IPS DF 6.9 (cell line): ENCODE measurements at regions not wholly inside any gene's neighbourhood (a gene's known extent, or its start where the extent isn't known, plus 50 kb on each side); places are given as distances from the start of the nearest gene placed in this dataset.

Experiments used
- DNase-seq: peaks from one replicate; pipeline ENCODE4 v3.0.0-alpha.2; 2013; ENCODE audit warnings: low read depth, low spot score
- H3K27ac ChIP-seq: one replicate; pipeline ENCODE4 v1.5.1; 2013; ENCODE audit warnings: low read length, control low read depth
- H3K27me3 ChIP-seq: 2 replicates; pipeline ENCODE4 v1.6.1; 2013; ENCODE audit warnings: mild to moderate bottlenecking, low read length; ENCODE audit not compliant: control insufficient read depth, insufficient read depth
- H3K36me3 ChIP-seq: 2 replicates; pipeline ENCODE4 v1.6.1; 2013; ENCODE audit warnings: low read length; ENCODE audit not compliant: control insufficient read depth, insufficient read depth
- H3K4me1 ChIP-seq: 2 replicates; pipeline ENCODE4 v1.6.1; 2013; ENCODE audit warnings: low read length; ENCODE audit not compliant: control insufficient read depth, insufficient read depth
- H3K4me3 ChIP-seq: 2 replicates; pipeline ENCODE4 v1.5.1; 2013; ENCODE audit warnings: mild to moderate bottlenecking, low read length
- H3K9me3 ChIP-seq: 2 replicates; pipeline ENCODE4 v1.6.1; 2013; ENCODE audit warnings: low read length, inconsistent platforms; ENCODE audit not compliant: control insufficient read depth, insufficient read depth
- WGBS: extraction: QIAGEN DNeasy Blood & Tissue Kit; methylation state at CpG from one replicate; pipeline ENCODE4 v1.1.7; 2013; ENCODE audit warnings: mixed read lengths, missing lambda C conversion rate; ENCODE audit not compliant: insufficient read length, insufficient coverage; 5-methylcytosine and 5-hydroxymethylcytosine counted together

DNA sequence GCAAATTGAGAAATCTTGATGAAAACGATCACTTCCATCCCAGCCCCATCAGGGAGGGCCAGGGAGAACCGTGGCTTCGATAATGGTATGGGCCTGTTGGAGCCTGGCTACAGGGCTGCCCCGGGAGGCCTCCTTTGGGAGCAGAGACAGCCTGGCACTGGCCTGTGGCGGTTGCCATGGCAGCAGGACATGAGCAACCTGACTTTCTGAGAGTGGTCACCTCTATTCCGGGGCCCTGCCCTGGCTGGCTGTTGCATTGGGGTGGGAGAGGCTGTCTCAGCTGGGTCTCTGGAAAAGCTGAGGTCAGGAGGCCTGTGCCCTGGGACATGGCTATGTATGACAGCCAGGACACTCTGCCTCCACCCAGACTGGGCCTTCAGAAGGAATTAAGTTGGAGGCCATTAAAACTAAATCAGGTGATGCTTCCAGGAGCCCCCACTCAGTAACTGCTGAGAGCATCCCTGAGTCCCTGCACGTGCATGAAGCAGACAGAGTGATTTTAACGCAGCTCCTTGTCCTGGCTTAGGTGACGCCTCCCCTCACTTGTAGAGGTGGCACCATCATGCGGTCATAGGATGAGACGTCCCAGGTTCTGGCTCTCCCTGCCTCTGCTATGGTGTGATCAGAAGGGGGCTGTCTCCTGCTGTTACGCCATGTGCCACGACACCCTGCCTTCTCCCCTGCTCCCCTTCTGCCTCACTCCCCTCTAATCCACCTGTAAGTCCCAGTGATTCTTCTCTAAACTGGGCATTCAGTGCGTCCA lies 126.3 kb downstream of the SLC25A47 start:
- no peaks in the 10 kb centered on the region for H3K9me3 ChIP-seq
- no CpG with 5 or more reads among the region's 14 CpGs for WGBS

DNA sequence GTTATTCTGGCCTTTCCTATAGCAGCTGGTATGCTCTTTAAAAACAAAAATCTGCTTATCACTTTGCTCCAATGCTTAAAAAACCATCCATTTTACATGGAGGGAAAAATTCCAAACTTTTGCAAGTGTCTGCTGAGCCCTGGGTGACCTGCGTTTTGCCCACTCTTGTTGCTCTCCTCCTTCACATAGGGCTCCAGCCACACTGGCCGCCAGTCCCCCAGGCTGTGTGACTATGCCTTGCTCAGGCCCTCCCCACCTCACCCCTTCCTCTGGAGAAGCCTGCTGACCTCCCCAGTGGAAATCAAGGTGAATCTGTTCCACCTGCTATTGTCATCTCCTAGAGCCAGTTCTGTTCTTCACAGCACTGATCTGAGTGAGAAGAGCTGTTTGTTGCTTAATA lies 126.9 kb downstream of the SLC25A47 start:
- no peak for DNase-seq
- no peaks in the 10 kb centered on the region for H3K27me3 ChIP-seq
- H3K36me3 ChIP-seq, result no peaks in the 10 kb centered on the region
- peaks cover 12% of the 10 kb centered on the region for H3K4me1 ChIP-seq
- WGBS, result no CpG with 5 or more reads among the region's 2 CpGs
- H3K9me3 ChIP-seq, result no peaks in the 10 kb centered on the region
- no peak overlapping the region for H3K27ac ChIP-seq
- no peak overlapping the region for H3K4me3 ChIP-seq

More for the DNA sequence above, 126.3 kb downstream of the SLC25A47 start:
- no peak for DNase-seq
- no peak overlapping the region for H3K4me3 ChIP-seq
- no peaks in the 10 kb centered on the region for H3K27me3 ChIP-seq
- H3K27ac ChIP-seq, result no peak overlapping the region
- H3K36me3 ChIP-seq, result no peaks in the 10 kb centered on the region
- H3K4me1 ChIP-seq, result peaks cover 12% of the 10 kb centered on the region

DNA sequence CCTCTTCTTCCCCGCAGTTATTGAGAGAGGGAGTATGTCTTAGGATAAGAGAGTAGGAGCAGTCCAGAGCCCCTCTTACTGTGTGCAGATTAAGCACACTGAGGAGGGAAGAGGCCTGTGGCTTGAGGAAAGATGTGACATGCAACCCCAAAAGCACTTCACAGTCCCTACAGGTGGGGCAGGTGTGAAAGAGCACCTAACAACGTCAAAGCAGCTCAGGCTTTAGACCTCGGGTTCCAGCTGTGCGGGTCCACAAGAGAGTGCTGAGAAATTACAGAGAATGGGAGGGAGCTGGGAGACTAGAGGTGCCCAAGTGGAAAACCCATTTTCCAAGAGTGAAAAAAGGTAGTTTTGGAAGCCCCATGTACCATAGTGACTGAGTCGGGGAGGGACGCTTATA lies 127.6 kb downstream of the SLC25A47 start:
- Histone ChIP-seq H3K4me3 (no peak overlapping the region), H3K27me3 (no peaks in the 10 kb centered on the region), H3K9me3 (no peaks in the 10 kb centered on the region), H3K4me1 (peaks cover 12% of the 10 kb centered on the region), H3K36me3 (no peaks in the 10 kb centered on the region), H3K27ac (no peak overlapping the region)
- no CpG with 5 or more reads among the region's 6 CpGs for WGBS
- no peak for DNase-seq

DNA sequence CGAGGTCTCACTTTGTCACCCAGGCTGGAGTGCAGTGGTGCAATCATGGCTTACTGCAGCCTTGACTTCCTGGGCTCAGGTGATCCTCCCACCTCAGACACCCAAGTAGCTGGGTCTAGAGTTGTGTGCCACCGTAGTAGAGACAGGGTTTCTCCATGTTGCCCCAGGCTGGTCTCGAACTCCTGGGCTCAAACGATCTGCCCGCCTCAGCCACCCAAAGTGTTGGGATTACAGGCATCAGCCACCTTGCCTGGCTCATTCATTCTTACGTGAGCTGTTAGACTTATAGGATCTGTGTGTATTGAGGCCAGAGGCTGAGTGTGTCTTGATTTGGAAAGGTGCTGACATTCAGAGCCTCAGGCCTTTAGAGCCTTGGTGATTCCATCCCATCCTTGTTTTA lies 128.1 kb downstream of the SLC25A47 start:
- no CpG with 5 or more reads among the region's 6 CpGs for WGBS
- Histone ChIP-seq H3K9me3 (no peaks in the 10 kb centered on the region), H3K27me3 (no peaks in the 10 kb centered on the region), H3K27ac (no peak overlapping the region), H3K4me3 (no peak overlapping the region), H3K4me1 (peaks cover 12% of the 10 kb centered on the region), H3K36me3 (no peaks in the 10 kb centered on the region)
- no peak for DNase-seq

DNA sequence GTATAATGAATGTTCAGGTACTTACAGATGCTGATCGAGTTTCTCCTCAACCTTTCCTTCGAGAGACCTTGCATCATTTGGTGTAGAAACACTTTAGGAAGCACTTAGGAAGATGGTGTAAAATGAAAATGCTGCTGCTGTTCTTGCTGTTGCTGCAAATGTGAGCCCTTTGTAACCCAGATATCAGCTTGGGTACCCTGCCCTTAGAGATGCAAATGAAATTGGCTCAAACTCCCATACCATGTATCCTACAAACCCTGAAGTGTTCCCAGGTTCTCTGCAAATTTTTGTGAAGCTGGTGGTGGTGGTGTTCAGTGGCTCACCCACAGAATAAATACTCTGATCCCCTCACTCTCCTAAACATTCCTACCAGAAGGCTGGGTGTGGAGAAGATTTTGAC lies 130.8 kb downstream of the SLC25A47 start:
- no peak overlapping the region for H3K4me3 ChIP-seq
- H3K27ac ChIP-seq, result no peak overlapping the region
- H3K36me3 ChIP-seq, result no peaks in the 10 kb centered on the region
- WGBS, result no CpG with 5 or more reads among the region's 2 CpGs
- no peak for DNase-seq
- peaks cover 11% of the 10 kb centered on the region for H3K4me1 ChIP-seq
- no peaks in the 10 kb centered on the region for H3K27me3 ChIP-seq
- no peaks in the 10 kb centered on the region for H3K9me3 ChIP-seq

DNA sequence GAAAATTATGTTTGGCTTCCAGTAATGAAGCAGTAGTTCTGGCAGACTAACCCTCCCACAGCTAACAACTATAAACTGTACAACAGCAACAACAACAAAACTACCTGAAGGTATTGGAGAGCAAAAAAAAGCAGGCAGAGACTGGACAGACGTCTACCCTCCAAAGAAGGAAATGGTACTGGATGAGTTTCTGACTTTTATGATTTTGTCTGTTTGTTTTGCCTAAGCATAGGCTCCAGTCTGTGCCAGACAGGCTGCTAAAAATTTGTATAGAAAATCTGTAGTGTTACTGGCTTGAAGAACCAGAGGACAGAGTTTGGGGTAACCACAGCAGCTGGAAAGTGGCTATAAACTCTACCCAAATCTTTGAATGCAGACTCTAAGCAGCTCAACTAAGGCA lies 131.3 kb downstream of the SLC25A47 start:
- Histone ChIP-seq H3K4me1 (peaks cover 11% of the 10 kb centered on the region), H3K36me3 (no peaks in the 10 kb centered on the region), H3K4me3 (no peak overlapping the region), H3K9me3 (no peaks in the 10 kb centered on the region), H3K27ac (no peak overlapping the region), H3K27me3 (no peaks in the 10 kb centered on the region)
- no peak for DNase-seq
- no CpG with 5 or more reads among the region's 1 CpG for WGBS

DNA sequence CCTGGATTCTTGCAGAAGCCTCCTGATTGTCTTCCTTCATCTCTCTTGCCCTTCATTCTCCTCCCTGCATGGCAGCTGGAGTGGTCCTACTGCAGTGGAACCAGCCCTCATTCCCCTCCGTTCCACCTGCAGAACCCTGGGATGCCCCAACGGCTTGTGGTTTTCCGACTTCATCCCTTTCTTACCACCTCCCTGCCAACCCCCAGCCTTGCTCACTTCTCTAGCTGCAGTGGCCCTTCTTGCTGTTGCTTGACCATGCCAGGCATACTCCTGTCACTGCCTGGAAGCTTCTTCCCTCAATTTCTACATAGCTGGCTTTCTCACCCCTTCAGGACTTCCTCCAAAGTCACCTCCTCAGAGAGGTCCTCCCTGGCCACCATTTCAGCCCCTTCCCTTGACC lies 123.3 kb downstream of the BEGAIN start:
- DNase-seq, result no peak
- H3K4me1 ChIP-seq, result 0 out of 2 replicates have a peak, but pooled peaks cover 2% of the 10 kb centered on the region
- H3K27me3 ChIP-seq, result no peaks in the 10 kb centered on the region
- no peak overlapping the region for H3K27ac ChIP-seq
- H3K4me3 ChIP-seq, result no peak overlapping the region
- WGBS, result no CpG with 5 or more reads among the region's 3 CpGs
- H3K36me3 ChIP-seq, result no peaks in the 10 kb centered on the region
- H3K9me3 ChIP-seq, result no peaks in the 10 kb centered on the region

DNA sequence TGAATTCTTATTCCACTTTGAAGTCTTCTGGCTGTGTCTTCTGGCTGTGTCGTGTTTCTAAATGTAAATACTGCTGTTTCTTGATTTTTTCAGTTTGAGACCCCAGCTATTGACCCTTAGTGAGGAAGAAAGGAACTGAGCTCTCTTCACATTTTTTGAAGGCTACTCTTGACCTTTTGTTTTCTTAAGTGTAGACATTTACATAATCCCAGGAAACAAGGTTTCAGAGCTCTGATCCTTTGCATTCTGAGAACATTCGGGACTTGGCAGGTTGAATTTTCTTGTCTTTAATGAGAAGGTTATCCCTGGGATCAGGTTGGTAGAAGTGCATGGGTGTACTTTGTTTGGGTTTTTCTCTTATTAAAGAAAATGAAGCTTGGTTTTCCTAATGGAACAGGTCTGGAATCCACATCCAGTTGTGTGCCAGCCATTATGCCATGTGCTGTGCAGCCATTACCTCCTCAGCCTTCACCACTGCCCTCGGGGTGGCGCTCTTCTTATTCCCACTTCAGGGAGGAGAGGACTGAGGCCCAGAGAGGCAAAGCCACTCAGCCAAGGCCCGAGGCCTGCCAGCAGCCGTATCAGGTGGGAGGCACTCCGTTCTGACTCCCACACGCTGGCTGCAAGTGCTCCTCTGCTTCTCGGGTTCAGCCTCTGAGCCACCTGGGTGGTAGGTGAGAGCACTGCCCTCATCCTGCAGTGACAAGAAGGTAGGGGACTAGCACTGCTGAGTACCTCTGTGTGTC lies 120.9 kb downstream of the BEGAIN start:
- no peak for DNase-seq
- Histone ChIP-seq H3K9me3 (no peaks in the 10 kb centered on the region), H3K4me3 (no peak overlapping the region), H3K4me1 (peaks cover 2% of the 10 kb centered on the region; the same call in 1 of the 2 replicates), H3K27me3 (no peaks in the 10 kb centered on the region), H3K27ac (no peak overlapping the region), H3K36me3 (no peaks in the 10 kb centered on the region)
- WGBS, result no CpG with 5 or more reads among the region's 9 CpGs

DNA sequence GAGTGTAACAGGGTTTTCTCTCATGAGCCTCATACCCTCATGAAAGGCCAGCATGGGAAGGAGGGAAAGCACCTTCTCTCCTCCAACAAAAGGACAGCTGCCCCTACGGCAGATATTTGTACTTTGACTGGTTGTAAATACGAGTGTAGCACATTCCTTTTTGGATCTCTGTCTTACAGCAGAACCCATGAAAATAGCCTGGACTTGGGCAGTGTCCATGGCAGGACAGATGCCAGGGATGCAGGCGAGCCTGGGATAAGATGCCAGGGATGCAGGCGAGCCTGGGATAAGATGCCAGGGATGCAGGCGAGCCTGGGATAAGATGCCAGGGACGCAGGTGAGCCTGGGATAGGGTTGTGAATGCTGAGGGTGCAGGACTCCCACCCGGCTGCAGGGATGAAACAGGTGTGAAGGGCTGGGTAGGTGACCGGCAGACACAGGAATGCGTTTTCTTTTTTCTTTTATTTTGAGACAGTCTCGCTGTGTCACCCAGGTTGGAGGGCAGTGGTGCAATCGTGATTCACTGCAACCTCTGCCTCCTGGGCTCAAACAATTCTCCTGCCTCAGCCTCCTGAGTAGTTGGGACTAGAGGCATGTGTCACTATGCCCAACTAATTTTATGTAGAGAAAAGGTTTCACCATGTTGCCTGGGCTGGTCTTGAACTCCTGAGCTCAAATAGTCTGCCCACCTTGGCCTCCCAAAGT lies 120.0 kb downstream of the BEGAIN start:
- no peaks in the 10 kb centered on the region for H3K27me3 ChIP-seq
- H3K36me3 ChIP-seq, result no peaks in the 10 kb centered on the region
- WGBS, result no CpG with 5 or more reads among the region's 11 CpGs
- no peaks in the 10 kb centered on the region for H3K9me3 ChIP-seq
- H3K4me1 ChIP-seq, result peaks cover 2% of the 10 kb centered on the region; the same call in 1 of the 2 replicates
- H3K27ac ChIP-seq, result no peak overlapping the region
- no peak for DNase-seq
- no peak overlapping the region for H3K4me3 ChIP-seq

DNA sequence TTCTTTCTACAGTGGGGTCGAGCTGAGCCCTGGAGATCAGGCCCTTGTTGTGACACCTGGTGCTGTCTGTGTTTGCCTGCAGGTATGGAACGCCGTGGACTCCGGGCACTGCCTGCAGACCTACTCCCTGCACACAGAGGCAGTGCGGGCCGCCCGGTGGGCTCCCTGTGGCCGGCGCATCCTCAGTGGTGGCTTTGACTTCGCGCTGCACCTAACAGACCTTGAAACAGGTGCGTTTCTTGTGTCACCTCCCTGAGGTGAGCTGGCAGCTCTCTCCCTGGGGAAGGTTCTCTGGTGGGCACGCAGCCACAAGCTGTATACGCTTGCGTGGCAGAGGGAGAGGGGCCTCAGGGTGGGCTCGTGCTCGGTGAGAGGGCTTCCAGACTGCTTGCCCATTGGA lies 119.3 kb downstream of the BEGAIN start:
- no peaks in the 10 kb centered on the region for H3K36me3 ChIP-seq
- DNase-seq, result no peak
- no peaks in the 10 kb centered on the region for H3K27me3 ChIP-seq
- H3K27ac ChIP-seq, result no peak overlapping the region
- no peaks in the 10 kb centered on the region for H3K9me3 ChIP-seq
- H3K4me3 ChIP-seq, result no peak overlapping the region
- no CpG with 5 or more reads among the region's 17 CpGs for WGBS
- peaks cover 2% of the 10 kb centered on the region; the same call in 1 of the 2 replicates for H3K4me1 ChIP-seq
